ENCODE measurements at regions not wholly inside any gene's neighbourhood (a gene's known extent, or its start where the extent isn't known, plus 50 kb on each side); places are given as distances from the start of the nearest gene placed in this dataset.
A peak's percentile ranks its signal among the peaks of the same experiment; 100 is the strongest.

- DNase-seq (ENCODE audit: low read depth) = peak; percentile 22
- TF ChIP-seq, protein P1, sequence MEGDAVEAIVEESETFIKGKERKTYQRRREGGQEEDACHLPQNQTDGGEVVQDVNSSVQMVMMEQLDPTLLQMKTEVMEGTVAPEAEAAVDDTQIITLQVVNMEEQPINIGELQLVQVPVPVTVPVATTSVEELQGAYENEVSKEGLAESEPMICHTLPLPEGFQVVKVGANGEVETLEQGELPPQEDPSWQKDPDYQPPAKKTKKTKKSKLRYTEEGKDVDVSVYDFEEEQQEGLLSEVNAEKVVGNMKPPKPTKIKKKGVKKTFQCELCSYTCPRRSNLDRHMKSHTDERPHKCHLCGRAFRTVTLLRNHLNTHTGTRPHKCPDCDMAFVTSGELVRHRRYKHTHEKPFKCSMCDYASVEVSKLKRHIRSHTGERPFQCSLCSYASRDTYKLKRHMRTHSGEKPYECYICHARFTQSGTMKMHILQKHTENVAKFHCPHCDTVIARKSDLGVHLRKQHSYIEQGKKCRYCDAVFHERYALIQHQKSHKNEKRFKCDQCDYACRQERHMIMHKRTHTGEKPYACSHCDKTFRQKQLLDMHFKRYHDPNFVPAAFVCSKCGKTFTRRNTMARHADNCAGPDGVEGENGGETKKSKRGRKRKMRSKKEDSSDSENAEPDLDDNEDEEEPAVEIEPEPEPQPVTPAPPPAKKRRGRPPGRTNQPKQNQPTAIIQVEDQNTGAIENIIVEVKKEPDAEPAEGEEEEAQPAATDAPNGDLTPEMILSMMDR (conservative IDR thresholded peaks at IDR 0.05; ENCODE audit: low read length) = no peak
- H3K4me3 ChIP-seq (ENCODE audit: low read length) = no peak overlapping the region
These were observed 180.8 kb upstream of the BCOR start for GRCh38 chrX:40278340-40279090.

- no peak for DNase-seq (ENCODE audit: low read depth)
- no peak overlapping the region for H3K4me3 ChIP-seq (ENCODE audit: low read length)
- TF ChIP-seq, protein P1 (conservative IDR thresholded peaks at IDR 0.05; ENCODE audit: low read length) = no peak
These were observed 179.9 kb upstream of the BCOR start for GRCh38 chrX:40277672-40278071.

DNA sequence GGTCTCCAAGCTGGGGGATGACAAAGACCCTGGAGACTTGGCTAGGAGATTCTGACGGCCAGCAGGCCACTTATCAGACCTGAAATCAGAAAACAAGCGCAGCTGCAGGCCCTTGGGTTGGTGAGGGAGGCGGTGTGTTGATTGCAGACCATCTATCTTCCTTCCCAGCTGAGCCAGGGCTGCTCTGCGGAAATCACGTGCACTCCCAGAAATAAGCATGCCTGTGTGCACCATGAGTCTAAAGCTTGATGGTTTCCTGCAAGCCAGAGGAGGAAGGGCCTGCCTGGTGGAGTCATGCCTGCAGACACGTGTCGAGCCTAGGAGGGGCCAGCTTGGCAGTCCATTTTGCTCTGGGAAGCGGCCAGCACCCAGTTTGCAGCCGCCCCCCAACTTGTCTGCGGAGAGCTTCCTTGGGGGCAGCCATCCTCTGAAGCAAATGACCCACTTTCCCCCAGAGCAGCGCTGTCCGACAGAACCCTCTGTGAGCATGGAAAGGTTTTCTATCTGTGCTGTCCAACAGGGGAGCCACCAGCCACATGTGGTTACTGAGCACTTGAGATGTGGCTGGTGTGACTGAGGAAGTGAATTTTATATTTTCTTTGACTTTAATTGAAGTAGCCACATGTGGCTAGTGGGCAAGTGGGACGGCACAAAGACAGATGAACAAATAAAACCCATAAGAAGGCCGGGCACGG lies 175.7 kb upstream of the BCOR start:
- DNase-seq (ENCODE audit: low read depth) = no peak
- no peak overlapping the region for H3K4me3 ChIP-seq (ENCODE audit: low read length)
- TF ChIP-seq, protein P1 (conservative IDR thresholded peaks at IDR 0.05; ENCODE audit: low read length) = no peak

GRCh38 chrX:40272776-40273175 lies 175.0 kb upstream of the BCOR start:
- no peak overlapping the region for H3K4me3 ChIP-seq (ENCODE audit: low read length)
- TF ChIP-seq, protein P1 (conservative IDR thresholded peaks at IDR 0.05; ENCODE audit: low read length) = no peak
- DNase-seq (ENCODE audit: low read depth) = no peak

DNA sequence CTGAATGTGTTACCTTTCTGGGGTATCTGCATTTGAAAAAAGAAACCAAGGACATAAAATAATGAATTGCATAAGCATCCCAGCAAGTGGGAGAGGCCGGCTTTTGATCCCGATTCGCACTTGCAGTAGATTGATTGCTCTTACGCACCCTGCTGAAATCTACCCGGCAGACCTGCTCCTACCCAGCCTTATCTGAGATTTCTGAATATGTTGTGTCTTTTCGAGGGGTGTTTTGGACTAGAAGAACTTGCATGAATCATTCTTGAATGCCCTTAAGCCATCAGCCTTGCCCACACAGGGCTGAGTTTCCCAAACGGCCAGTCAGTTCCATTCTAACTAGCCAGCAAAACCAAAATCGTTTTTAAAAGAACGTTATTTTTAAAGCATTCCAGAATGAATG lies 174.4 kb upstream of the BCOR start:
- no peak for DNase-seq (ENCODE audit: low read depth)
- H3K4me3 ChIP-seq (ENCODE audit: low read length) = no peak overlapping the region
- TF ChIP-seq, protein P1 (conservative IDR thresholded peaks at IDR 0.05; ENCODE audit: low read length) = no peak

- H3K4me3 ChIP-seq (ENCODE audit: low read length) = no peak overlapping the region
- TF ChIP-seq, protein P1 (conservative IDR thresholded peaks at IDR 0.05; ENCODE audit: low read length) = no peak
- DNase-seq (ENCODE audit: low read depth) = peak; percentile 53
These were observed 170.4 kb upstream of the BCOR start for GRCh38 chrX:40268188-40268520.

All from AG10803 (cell line).